ENCODE measurements at regions not wholly inside any gene's neighbourhood (a gene's known extent, or its start where the extent isn't known, plus 50 kb on each side); places are given as distances from the start of the nearest gene placed in this dataset.

DNA sequence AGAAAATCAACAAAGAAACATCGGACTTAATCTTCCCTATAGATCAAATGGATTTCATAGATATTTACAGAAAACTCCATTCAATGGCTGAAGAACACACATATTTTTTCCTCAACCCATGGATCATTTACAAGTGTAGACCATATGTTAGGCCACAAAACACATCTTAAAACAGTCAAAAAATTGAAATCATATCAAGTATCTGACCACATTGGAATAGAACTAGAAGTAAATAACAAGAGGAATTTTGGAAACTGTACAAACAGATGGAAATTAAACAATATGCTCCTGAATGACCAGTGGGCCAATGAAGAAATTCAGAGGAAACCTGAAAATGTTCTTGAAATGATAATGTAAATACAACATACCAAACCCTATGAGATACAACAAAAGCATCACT lies 323.1 kb upstream of the GPR149 start:
- DNase-seq, result no peak

DNA sequence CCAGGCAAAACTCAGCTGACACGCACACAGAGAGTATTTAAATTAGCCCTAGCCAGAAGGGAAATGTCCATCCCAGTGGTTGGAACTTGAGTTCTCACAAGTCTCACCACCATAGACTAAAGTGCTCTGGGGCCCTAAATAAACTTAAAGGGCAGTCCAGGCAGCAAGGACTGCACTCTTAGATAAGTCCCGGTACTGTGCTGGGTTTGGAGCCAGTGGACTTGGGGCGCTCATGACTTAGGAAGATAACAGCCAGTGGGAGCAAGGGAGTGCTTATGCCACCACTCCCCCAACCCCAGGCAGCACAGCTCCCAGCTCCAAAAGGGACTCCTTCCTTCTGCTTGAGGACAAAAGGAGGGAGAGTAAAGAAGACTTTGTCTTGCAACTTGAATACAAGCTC lies 319.5 kb upstream of the GPR149 start:
- no peak for DNase-seq

DNA sequence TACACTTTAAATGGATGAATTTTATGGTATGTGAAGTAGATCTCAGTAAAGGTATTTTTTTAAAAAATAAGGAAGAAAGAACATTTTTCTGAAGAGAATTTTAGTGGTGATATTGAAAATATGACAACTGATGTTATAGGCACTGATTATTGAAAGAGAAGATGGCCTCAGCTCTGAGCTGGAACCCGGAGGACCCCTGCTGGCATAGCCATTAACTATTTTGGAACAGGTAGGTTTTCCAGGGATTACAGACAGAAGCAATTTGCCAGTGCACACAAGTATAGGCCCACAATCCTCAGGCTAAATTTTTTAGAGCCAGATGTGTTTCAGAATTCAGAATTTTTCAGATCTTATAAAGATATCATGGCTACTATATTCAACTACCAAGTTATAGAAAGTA lies 315.9 kb upstream of the GPR149 start:
- no peak for DNase-seq

DNA sequence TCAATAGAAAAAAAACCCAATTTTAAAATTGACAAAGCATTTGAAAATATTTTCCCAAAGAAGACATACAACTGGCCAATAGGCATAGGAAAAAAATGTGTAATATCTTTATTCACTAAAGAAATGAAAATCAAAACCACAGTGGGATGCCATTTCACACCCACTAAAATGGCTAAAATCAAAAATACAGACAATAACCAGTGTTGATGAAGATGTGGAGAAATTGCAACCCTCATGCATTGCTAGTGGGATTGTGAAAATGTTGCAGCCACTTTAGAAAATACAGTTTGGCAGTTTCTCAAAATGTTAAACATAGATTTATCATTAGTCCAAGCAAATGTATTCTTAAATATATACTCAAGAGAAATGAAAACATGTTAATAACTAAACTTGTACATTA lies 315.1 kb upstream of the GPR149 start:
- DNase-seq, result no peak

DNA sequence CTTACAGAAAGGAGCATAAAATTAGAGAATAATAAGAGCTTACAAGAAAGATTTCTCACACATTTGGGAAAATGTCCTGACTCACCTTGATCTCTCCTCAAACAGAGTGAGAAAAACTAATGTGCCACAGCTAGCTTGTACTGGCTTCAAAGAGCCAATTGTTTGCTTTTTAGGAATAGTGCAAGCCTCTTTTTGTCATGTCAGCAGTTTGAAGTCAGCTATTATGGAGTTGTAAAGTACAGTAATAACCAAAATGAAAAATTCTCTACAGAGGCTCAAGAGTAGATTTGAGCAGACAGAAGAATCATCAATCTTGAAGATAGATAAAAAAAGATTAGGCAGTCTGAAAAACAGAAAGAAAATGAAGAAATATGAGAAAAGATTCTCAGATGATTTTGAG lies 313.4 kb upstream of the GPR149 start:
- no peak for DNase-seq

DNA sequence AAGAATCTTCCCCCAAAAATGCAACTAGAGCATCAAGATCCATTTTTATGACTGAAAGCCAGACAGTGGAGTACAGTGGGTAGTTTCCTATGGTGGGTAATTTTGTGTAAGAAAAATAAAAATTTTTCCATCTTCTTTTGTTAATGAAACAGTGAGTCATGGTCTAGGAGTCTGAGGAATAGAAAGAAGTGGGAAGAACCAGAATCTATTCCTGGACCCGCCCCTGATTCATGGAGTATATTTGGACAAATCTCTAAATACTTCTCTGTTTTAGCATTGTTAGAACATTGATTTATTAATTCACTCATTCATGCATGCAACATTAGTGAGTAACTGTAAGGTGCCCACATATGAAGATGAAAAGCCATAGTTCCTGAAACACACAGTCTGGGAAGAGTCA lies 304.5 kb upstream of the GPR149 start:
- DNase-seq, result no peak

DNA sequence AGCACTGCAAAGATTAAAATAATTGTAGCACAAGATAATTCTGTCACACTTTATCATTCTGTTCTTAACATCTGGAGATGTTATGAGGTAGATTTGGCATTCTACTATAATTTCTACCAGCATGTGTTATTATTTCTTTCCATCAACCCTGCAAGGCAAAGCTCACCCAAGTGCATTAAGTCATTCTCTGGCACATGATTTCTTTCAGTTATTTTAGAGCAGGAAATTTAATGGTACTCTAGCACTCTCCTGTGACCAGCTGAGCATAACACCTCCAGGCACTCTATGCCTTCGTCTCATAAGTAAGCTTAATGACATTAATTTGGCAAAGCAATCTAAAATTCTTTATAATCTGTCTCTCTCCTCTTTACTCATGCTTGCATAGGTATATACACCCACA lies 300.2 kb upstream of the GPR149 start:
- no peak for DNase-seq

DNA sequence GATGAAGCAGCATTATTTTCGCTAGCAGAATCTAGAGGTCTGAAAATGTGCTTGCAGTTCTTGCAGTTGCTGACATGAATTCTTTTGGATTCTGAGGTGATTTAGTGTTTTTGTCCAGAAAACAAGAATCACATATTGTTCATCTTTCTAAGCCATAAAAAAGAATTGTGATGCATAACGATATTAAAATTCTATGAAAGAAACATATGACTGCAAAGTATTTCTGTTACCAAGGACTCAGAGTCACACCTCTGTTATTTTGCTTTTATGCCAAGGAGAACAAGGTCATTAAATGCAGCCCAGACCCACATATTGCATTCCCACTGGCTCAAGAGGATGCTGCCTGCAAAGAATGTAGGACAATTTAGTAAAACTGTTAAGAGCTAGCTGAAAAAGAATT lies 299.8 kb upstream of the GPR149 start:
- no peak for DNase-seq

DNA sequence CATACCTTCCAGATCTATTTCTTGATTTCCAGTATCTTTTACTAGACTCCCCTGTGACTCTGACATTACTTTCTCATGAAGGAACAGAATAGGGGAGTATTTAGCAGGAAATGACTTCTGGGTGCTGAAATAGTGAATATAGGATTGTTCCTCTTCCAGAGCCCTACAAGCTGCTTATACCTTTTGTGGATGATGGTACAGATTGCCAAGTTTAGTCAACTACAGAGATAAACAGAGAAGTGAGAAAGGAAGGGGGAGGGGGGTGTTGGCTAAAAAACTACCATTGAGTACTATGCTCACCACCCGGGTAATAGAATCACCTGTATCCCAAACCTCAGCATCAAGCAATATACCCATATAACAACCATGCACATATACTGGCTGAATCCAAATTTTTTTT lies 298.3 kb upstream of the GPR149 start:
- no peak for DNase-seq

DNA sequence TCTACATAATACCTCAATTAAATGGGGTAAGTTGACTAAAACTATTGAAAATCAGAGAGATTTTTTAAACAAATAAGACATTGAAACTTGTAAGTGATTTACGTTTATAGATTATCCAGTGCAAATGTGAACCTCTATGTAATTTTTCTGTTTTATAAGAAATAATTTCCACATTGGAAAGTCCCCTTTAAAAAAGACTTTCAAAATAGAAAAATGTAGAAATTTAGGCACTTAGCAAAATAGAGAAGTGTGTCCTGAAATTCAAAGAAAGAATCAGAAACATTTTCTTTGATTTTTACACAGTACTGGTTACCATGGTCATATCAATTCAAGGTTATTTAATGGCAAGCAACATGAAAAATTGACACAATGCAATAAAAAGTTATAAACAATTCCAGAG lies 290.9 kb upstream of the GPR149 start:
- no peak for DNase-seq

DNA sequence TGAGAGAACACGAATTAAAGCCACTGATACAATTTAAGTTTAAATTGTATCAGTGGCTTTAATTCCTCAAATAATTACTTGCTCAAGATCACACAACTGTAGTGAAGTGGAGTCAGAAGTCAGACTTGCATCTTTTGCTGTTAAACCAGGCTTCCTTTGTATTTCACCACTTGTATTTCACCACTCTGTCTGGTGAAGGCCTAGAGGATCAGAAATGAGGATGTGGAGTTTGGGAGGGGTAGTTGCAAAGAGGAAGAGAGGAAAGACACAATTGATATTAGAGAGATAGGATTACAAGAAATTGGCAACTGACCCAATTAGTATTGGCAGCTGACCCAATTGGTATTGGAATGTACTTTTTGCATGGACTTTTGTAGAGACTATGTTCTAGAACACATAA lies 288.1 kb upstream of the GPR149 start:
- DNase-seq, result no peak

DNA sequence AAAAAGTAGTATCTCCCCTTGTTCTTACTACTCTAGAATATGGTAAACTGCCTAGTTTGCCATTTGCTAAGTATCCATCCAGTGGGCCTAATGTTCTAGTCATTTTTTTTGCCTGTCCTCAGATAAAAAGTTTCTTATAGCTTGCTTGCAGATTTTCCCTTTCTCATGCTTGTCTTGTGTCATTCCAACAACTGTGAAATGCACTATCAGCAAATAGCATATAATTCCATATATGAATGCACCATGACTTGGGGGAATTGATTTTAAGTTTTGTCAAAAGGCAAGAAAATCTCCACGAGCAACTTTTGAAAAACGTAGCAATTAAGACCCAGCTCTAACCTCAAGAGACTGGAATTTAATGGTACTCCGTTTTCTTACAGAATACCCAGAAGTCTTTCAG lies 286.2 kb upstream of the GPR149 start:
- no peak for DNase-seq

DNA sequence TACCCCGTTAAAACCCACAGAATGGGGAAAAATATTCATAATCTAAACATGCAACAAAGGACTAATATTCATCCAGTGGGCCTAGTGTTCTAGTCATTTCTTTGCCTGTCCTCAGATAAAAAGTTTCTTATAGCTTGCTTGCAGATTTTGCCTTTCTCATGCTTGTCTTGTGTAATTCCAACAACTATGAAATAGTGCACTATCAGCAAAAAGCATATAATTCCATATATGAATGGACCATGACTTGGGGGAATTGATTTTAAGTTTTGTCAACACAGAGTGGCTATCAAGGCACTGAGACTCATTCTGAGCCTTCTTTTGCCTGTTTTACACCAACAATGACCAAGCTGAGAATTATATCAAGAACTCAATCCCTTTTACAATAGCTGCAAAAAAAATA lies 278.6 kb upstream of the GPR149 start:
- no peak for DNase-seq

DNA sequence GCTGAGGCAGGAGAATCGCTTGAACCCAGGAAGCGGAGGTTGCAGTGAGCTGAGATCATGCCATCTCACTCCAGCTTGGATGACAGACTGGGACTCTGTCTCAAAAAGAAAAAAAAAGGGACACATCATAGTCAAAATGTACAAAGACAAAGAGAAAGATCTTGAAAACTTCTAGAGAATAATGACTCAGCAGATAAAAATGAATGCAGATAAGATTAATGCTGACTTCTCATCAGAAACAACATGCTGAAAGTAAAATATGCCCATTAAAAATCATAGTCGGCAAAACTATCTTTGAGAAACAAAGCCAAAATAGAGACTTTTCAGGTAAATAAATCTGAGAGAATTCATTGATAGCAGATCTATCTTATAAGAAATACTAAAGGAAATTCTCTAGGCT lies 271.1 kb upstream of the GPR149 start:
- no peak for DNase-seq

DNA sequence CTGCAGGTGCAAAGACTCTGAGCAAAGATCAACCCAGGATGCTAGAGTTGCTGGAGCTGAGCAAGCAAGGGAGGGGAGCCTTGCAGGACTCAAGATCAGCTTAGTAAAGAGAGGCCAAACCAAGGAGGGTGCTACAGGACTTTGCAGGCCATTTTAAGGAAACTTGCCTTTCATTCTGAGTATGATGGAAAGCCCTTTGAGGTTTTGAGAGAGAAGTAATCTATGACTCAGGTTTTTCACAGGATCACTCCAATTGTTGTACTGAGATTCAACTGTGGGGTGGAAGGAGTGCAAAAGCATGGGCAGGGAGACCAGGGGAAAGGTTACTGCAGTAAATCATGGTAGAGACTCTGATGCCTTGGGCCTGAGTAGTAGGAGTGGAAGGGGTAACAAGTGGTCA lies 260.4 kb upstream of the GPR149 start:
- peak; percentile 5 for DNase-seq

DNA sequence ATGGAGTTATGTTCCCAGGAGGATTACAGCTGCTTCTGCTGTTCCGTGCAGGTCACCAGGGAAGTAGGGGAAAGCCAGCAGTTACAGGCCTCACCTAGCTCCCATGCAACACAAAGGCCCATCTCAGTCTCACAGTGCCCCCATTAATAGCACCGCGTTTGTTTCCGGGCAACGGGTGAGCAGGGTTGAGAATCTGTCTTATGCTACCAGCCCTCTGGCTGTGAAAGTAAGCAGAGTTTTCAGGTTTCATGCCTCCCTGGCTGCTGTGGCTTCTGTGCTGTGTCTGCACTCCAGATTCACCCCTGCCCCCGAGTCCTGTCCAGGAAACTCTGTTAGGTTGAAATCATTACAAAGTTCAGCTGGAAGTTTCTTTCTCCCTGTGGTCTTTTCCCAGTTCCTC lies 254.4 kb upstream of the GPR149 start:
- no peak for DNase-seq

DNA sequence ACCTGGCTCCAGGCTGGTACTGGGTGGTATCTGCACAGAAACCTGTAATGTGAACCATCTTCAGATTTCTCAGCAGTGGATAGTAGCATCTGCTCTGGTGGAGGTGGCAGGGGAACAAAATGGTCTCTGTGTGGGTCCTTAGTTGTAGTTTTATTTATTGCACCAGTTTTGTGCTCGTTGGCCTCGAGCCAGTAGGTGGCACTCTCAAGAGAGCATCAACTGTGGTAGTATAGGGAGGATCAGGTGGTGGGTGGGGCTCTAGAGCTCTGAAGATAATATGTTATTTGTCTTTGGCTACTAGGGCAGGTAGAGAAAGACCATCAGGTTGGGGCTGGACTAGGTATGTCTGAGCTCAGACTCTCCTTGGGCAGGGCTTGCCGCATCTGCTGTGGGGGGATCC lies 254.0 kb upstream of the GPR149 start:
- peak; percentile 3 for DNase-seq

DNA sequence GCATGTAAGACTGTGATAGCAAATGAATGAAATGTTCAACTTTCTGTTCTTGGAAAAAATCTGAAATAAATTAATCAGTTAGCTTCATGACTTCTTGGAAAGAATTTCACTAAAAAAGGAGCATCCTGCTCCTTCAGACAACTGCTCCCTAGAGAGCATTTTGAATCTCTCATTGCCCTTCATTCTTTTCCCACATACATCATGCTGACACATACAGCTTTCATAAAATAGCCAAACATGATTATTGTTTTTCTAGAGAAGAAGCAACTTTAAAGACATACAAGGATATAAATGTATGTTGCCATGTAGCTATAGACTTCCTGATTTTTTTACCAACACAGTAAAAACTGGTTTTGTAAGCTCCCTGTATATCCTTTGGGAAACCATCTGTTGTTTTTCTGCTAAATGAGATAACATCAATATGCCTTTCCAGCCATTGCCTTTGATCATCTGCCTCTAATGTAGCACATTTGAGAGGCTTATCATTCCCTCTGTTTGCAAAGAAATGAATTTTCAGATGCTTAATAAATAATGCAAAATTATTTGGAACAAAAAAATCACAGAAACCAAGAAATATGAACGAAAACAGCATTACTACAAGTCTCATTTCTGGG lies 248.2 kb upstream of the GPR149 start:
- no peak for DNase-seq

DNA sequence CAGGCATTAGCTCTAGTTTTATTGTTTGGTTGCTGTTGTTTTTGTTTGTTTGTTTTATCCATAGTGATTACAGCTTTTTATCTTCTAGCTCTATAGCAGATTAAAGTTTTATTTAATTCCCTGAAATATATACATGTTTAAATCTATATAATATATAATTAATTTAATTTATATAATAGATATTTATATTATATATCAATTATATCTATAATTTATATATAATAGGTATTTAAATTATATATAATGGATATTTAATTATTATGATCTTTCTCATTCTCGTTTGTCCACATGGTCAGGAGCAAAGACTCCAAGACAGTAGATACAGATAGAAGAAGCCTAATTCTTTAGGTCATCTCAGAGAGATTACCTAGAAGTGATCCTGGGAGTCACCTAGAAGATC lies 238.8 kb upstream of the GPR149 start:
- DNase-seq, result no peak

DNA sequence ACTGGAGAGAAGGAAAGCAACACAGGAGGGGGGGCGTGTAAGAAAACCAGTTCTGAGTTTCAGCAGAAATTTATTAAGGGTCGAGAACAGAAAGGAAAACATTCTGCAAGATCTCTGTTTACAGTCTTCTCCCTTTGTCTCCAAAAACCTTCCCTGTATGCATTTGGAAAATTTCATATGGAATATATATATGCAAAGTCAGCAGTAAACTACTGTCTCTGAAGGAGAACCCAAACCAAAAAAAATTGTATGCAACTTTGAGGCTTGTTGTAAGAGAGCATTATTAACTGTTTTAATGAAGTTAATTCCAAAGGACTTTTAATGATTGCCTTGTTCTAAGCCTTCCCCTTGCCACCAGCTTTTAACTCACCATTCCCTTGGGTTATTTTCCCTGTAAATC lies 238.2 kb upstream of the GPR149 start:
- DNase-seq, result no peak

DNA sequence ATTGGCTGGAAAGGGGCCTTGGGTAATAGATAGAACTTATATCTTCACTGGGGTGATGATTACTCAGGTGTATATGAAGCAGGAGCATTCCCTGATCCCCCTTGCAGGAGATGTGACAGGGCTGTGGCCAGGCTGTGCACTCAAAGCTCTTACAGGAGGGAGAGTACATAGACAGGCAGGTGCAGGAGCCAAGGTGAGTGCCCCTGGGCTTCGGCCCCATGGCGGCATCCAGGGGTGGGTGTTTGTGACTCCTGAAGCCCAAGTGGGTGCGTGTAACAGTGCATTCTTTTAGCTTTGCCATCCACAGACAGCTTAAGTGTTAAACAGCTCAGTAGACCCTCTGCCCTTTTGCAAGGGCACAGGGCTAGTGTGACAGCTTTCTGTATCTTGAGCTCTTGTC lies 236.6 kb upstream of the GPR149 start:
- DNase-seq, result no peak

DNA sequence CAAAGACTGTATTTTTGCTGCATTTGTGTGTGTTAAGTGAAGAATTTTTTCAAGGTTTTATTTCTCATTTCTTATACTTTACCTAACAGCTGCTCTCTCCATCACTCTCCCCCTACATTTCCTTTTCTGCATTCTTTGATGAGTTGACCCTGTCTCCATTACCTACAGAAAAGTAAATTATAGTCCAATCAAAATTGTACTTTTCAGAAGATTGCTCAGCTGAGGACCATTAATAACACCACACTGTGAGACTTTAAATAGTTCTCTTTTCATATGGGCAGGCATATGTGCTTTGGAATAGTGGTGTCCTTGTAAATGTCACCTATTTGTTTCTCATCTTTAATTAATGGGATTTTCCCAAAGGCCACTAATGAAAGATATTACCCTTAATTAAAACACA lies 234.7 kb upstream of the GPR149 start:
- no peak for DNase-seq

DNA sequence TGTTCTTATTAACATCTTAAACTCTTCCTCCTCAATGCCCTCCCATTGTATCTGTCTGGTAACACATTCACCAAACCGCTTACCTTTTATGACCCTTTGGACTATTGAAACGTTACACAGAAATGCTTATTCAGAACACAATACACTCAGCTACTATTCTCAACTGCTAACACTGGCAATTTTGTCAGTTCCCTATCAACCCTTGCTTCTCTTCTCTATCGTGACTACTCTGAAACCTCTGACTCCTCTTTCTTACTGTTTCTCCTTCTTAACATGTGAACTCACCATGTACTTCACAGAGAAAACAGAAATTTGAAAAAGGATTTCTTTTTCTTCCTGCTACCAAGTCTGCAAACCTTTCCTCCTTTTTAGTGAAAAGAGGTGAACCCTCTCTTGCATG lies 232.9 kb upstream of the GPR149 start:
- no peak for DNase-seq

DNA sequence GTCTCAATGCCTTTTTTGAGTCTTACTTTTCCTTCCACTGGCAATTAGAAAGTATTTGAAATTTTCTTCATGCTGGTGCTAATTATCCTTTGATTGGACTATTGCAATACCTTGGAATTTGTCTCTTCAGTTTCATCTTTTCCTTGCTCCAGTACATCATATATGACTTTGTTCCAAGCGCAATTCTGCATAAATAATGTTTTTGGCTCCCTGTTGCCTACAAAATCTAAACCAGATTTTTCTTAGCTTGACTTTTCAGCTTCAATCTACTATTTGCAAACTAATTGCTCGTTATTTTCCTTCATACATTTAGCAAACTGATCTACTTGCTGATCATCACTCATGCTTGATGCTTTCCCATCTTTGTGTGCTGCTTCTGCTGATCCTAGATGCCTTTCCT lies 230.8 kb upstream of the GPR149 start:
- no peak for DNase-seq

DNA sequence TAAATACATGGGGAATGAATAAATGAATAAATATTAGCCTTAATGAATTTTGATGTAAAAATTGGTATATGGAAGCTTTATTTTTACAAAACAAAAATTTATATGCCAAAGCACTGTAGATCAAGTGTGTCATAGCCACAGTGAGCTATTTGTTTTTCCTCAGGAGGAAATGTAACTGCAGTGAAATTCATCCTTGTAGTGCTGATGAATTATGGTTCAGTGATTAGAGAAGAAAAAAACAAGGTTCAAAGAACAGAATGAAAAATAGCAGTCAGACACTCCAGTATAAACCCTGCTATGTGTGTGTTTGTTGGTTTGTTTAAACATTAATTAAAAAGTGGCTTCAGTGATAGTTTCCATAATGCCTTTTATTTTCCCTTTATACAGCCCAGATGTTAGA lies 228.0 kb upstream of the GPR149 start:
- no peak for DNase-seq

DNA sequence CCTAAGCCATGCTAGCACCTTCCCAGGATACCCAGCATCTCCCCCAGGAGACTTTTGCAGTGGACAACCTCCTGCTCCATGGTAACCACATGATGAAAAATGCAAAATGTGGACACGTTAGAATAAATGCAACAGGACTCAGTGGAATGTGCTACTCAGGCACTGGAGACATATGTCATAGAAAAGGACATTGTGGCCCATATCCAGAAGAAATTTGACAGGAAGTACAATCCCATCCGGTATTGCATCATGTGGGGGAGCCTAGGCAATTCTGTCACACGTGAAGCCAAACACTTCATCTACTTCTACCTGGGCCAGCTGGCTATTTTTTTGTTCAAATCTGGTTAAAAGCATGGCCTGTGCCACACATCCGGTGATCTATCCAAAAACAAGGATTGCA lies 227.2 kb upstream of the GPR149 start:
- DNase-seq, result no peak
